HG03159 (cell line): ENCODE measurements at regions not wholly inside any gene's neighbourhood (a gene's known extent, or its start where the extent isn't known, plus 50 kb on each side); places are given as distances from the start of the nearest gene placed in this dataset.

Source experiments
- ATAC-seq: cut with Tn5 transposase; IDR thresholded peaks from one replicate; pipeline ENCODE4 v1.9.1; 2021; ENCODE audit warnings: mild to moderate bottlenecking, moderate library complexity; ENCODE audit not compliant: unreplicated experiment

GRCh38 chrX:96430756-96431455 is 253.7 kb upstream of the DIAPH2 start:
- ATAC-seq: no peak

GRCh38 chrX:96432647-96433046 is 252.0 kb upstream of the DIAPH2 start:
- ATAC-seq: no peak

- ATAC-seq: no peak
These were observed 251.1 kb upstream of the DIAPH2 start for GRCh38 chrX:96433409-96434077.

- no peak for ATAC-seq
These were observed 249.1 kb upstream of the DIAPH2 start for GRCh38 chrX:96435378-96436035.

GRCh38 chrX:96436105-96436504 is 248.5 kb upstream of the DIAPH2 start:
- ATAC-seq: no peak

- ATAC-seq: no peak
These were observed 245.8 kb upstream of the DIAPH2 start for GRCh38 chrX:96438803-96439202.

- no peak for ATAC-seq
These were observed 243.7 kb upstream of the DIAPH2 start for GRCh38 chrX:96440941-96441340.

- no peak for ATAC-seq
These were observed 239.0 kb upstream of the DIAPH2 start for GRCh38 chrX:96445531-96446065.

GRCh38 chrX:96446524-96446923 is 238.1 kb upstream of the DIAPH2 start:
- no peak for ATAC-seq

GRCh38 chrX:96447161-96447560 is 237.5 kb upstream of the DIAPH2 start:
- no peak for ATAC-seq

- ATAC-seq: no peak
These were observed 235.5 kb upstream of the DIAPH2 start for GRCh38 chrX:96449191-96449590.

GRCh38 chrX:96449896-96450295 is 234.7 kb upstream of the DIAPH2 start:
- no peak for ATAC-seq

- peak; percentile 86 for ATAC-seq
These were observed 231.5 kb upstream of the DIAPH2 start for GRCh38 chrX:96453139-96453538.

GRCh38 chrX:96455078-96455477 is 229.6 kb upstream of the DIAPH2 start:
- peak; percentile 44 for ATAC-seq

- ATAC-seq: no peak
These were observed 219.6 kb upstream of the DIAPH2 start for GRCh38 chrX:96464880-96465558.

GRCh38 chrX:96474029-96474740 is 210.5 kb upstream of the DIAPH2 start:
- no peak for ATAC-seq

- no peak for ATAC-seq
These were observed 209.9 kb upstream of the DIAPH2 start for GRCh38 chrX:96474741-96475125.

- no peak for ATAC-seq
These were observed 204.6 kb upstream of the DIAPH2 start for GRCh38 chrX:96480081-96480480.

GRCh38 chrX:96481831-96482230 is 202.8 kb upstream of the DIAPH2 start:
- no peak for ATAC-seq

- ATAC-seq: no peak
These were observed 200.9 kb upstream of the DIAPH2 start for GRCh38 chrX:96483647-96484160.
